Choroid plexus epithelial cell (primary cell): ENCODE measurements at regions not wholly inside any gene's neighbourhood (a gene's known extent, or its start where the extent isn't known, plus 50 kb on each side); places are given as distances from the start of the nearest gene placed in this dataset.

Source experiments
- DNase-seq: peaks from one replicate; pipeline ENCODE4 v3.0.0-alpha.2; 2010; ENCODE audit warnings: low read depth
- H3K4me3 ChIP-seq: 2 replicates; pipeline ENCODE4 v1.5.1; 2011; ENCODE audit warnings: low read depth, mild to moderate bottlenecking, control low read depth, low read length, moderate library complexity
- TF ChIP-seq, protein P1 (sequence below): conservative IDR thresholded peaks from 2 replicates; pipeline ENCODE4 v1.5.1; 2011; ENCODE audit warnings: low read depth, mild to moderate bottlenecking, control low read depth, inconsistent platforms, low read length, moderate library complexity

DNA sequence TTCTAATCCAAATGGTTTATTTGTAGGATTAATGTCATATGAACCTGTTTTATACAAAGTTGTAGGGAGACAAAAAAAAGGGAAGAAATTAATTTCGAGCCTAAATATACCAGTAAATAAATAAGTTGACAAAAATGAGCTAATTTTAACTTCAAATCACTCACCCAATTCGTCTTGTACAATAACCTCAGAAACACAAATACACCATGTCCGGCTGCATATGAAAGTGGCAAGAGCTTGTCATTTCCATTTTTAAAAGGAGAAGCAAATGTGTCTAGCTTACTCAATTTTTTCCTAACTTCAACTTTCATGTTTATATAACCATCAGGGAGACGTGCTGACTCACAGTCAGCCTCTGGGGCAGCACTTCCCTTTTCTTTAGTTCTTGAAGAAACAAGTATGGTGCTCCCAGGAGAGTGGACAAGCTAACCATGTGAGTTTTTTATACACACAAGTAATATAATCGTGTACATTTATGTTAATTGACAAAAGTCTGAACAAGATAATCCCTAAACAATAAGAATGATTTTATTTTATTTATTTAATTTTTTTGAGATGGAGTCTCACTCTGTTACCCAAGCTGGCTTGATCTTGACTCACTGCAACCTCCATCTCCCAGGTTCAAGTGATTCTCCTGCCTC, 55.5 kb upstream of the SGK1 start:
- TF ChIP-seq, protein P1, sequence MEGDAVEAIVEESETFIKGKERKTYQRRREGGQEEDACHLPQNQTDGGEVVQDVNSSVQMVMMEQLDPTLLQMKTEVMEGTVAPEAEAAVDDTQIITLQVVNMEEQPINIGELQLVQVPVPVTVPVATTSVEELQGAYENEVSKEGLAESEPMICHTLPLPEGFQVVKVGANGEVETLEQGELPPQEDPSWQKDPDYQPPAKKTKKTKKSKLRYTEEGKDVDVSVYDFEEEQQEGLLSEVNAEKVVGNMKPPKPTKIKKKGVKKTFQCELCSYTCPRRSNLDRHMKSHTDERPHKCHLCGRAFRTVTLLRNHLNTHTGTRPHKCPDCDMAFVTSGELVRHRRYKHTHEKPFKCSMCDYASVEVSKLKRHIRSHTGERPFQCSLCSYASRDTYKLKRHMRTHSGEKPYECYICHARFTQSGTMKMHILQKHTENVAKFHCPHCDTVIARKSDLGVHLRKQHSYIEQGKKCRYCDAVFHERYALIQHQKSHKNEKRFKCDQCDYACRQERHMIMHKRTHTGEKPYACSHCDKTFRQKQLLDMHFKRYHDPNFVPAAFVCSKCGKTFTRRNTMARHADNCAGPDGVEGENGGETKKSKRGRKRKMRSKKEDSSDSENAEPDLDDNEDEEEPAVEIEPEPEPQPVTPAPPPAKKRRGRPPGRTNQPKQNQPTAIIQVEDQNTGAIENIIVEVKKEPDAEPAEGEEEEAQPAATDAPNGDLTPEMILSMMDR, result peak; percentile 7
- peak; percentile 95 for DNase-seq
- H3K4me3 ChIP-seq, result no peak overlapping the region

DNA sequence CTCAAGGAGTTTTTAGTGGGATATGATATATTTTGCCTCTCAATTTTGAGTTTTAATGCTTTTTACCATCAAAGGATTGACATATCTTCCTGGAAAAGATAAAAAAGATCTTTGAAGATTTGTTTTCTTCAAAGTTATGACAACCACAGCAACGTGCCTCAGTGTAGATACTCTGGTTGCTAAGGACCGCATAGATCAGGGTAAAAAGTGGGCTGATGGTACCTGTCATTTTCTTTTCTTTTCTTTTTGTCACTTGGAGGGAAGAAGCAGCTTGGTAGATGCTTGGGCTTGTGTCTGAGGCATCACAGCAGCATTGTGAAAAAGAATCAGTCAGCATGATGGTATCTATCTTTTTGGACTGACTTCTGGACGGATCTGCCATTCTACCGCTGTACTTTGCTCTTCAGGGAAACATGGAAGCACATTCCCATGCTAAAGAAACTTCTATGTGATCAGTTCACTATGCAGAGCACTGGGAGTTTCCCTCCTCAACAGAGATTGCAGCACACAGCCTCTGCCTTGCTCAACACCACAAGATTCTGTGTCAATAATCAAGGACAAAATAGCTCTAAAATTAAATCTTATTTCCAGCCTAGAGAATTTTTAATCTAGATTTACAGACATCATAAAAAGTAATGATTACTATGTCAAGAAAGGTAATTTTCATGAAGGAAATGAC, 54.8 kb upstream of the SGK1 start:
- DNase-seq, result peak; percentile 94
- TF ChIP-seq, protein P1, result no peak
- no peak overlapping the region for H3K4me3 ChIP-seq

DNA sequence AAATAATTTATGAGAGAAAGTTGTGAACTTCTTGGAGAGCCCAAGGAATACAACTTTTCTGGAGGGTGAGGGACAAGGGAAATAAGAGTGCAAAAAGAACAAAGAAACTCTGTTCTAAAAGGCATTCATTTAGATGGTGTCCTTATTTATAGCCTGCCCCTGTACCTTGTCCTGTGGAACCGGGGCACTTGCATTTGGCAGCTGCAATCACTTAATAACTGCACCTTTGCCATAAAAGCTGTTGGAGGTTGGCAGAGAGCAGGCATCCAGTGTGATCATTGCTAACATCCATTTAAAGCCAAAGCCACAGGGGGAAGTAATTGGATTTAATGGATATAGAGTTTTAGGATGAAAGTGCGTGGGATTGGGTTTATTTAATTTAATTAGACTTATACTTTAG, 50.8 kb upstream of the SGK1 start:
- H3K4me3 ChIP-seq, result no peak overlapping the region
- TF ChIP-seq, protein P1, result no peak
- no peak for DNase-seq
